RCC 7860 (cell line): ENCODE measurements at regions not wholly inside any gene's neighbourhood (a gene's known extent, or its start where the extent isn't known, plus 50 kb on each side); places are given as distances from the start of the nearest gene placed in this dataset.
"Not testable (repeated sequence)": the region's sequence is repeated elsewhere in the genome, so short reads cannot be mapped to it uniquely, and the experiment has no call there.

ENCODE experiments used
- DNase-seq: peaks from one replicate; pipeline ENCODE4 v3.0.0-alpha.2; 2015; ENCODE audit warnings: low spot score
- FAIRE-seq: peaks from 2 replicates; lab custom pipeline; 2012; peaks lifted over from hg19 to GRCh38; lab: Jason Lieb, UNC

GRCh38 chr7:81014266-81014665 is 95.4 kb upstream of the SEMA3C start:
- FAIRE-seq, result no peak

GRCh38 chr7:81013083-81013817 is 94.4 kb upstream of the SEMA3C start:
- peak; percentile 29 for FAIRE-seq
- DNase-seq, result no peak

More at GRCh38 chr7:81014266-81014665, 95.4 kb upstream of the SEMA3C start:
- DNase-seq, result no peak

GRCh38 chr7:81008901-81009300 is 90.0 kb upstream of the SEMA3C start:
- FAIRE-seq, result no peak
- no peak for DNase-seq

GRCh38 chr7:81007051-81007450 is 88.2 kb upstream of the SEMA3C start:
- no peak for FAIRE-seq
- no peak for DNase-seq

GRCh38 chr7:81005254-81005653 is 86.4 kb upstream of the SEMA3C start:
- no peak for DNase-seq
- no peak for FAIRE-seq

GRCh38 chr7:81004098-81004497 is 85.2 kb upstream of the SEMA3C start:
- FAIRE-seq, result no peak
- DNase-seq, result peak; percentile 64

- DNase-seq (no peak), FAIRE-seq (no peak)
Measured at GRCh38 chr7:81003326-81003725, 84.5 kb upstream of the SEMA3C start.

GRCh38 chr7:81002421-81002820 is 83.6 kb upstream of the SEMA3C start:
- DNase-seq (no peak), FAIRE-seq (no peak)

GRCh38 chr7:80999771-81000170 is 80.9 kb upstream of the SEMA3C start:
- FAIRE-seq, result no peak

GRCh38 chr7:80999100-80999499 is 80.2 kb upstream of the SEMA3C start:
- no peak for DNase-seq
- FAIRE-seq, result no peak

More at GRCh38 chr7:80999771-81000170, 80.9 kb upstream of the SEMA3C start:
- no peak for DNase-seq

GRCh38 chr7:80997841-80998240 is 79.0 kb upstream of the SEMA3C start:
- DNase-seq (no peak), FAIRE-seq (no peak)

GRCh38 chr7:80996236-80996635 is 77.4 kb upstream of the SEMA3C start:
- not testable (repeated sequence) for DNase-seq, FAIRE-seq

- FAIRE-seq (peak; percentile 18), DNase-seq (no peak)
Measured at GRCh38 chr7:80991654-80992053, 72.8 kb upstream of the SEMA3C start.

- DNase-seq, result no peak
- no peak for FAIRE-seq
Measured at GRCh38 chr7:80984619-80985018, 65.8 kb upstream of the SEMA3C start.

GRCh38 chr7:80981405-80981804 is 62.6 kb upstream of the SEMA3C start:
- DNase-seq, result no peak
- FAIRE-seq, result peak; percentile 5

GRCh38 chr7:80977751-80978150 is 58.9 kb upstream of the SEMA3C start:
- DNase-seq (no peak), FAIRE-seq (no peak)

GRCh38 chr7:80974396-80975358 is 55.8 kb upstream of the SEMA3C start:
- no peak for FAIRE-seq

GRCh38 chr7:80971225-80971624 is 52.4 kb upstream of the SEMA3C start:
- no peak for DNase-seq
- FAIRE-seq, result no peak

More at GRCh38 chr7:80974396-80975358, 55.8 kb upstream of the SEMA3C start:
- no peak for DNase-seq
